ENCODE measurements at regions not wholly inside any gene's neighbourhood (a gene's known extent, or its start where the extent isn't known, plus 50 kb on each side); places are given as distances from the start of the nearest gene placed in this dataset.

GRCh38 chr16:56063111-56063510 is 128.2 kb upstream of the GNAO1 start:
- TF ChIP-seq CTCF (IDR thresholded peaks at IDR 0.05; ENCODE audit: poor library complexity, severe bottlenecking): no peak
- TF ChIP-seq POLR2AphosphoS5 (IDR thresholded peaks at IDR 0.05): no peak
- no peak for TF ChIP-seq RAD21 (conservative IDR thresholded peaks at IDR 0.05)
- no peak for TF ChIP-seq EZH2 (IDR thresholded peaks at IDR 0.05; ENCODE audit: borderline replicate concordance, insufficient read depth, low read length, poor library complexity, severe bottlenecking)
- no peak for TF ChIP-seq REST (IDR thresholded peaks at IDR 0.05; ENCODE audit: borderline replicate concordance)
- TF ChIP-seq TAF1 (IDR thresholded peaks at IDR 0.05; ENCODE audit: low read depth): no peak

Measured in neural cell (in vitro differentiated cells).